ENCODE measurements at regions not wholly inside any gene's neighbourhood (a gene's known extent, or its start where the extent isn't known, plus 50 kb on each side); places are given as distances from the start of the nearest gene placed in this dataset.
"Not testable (repeated sequence)": the region's sequence is repeated elsewhere in the genome, so short reads cannot be mapped to it uniquely, and the experiment has no call there.

- no peak for TF ChIP-seq POLR2AphosphoS5 (IDR thresholded peaks at IDR 0.05)
- 82 to 91% (median 87%) methylated on average over 13 of the region's 13 CpGs for WGBS, 5 donors
- Histone ChIP-seq H3K9me3 (peaks cover 0 to 18% (median 10%) of the 10 kb centered on the region in 4 donors), H3K4me3 (no peak overlapping the region), H3K27ac (no peak overlapping the region), H3K36me3 (no peaks in the 10 kb centered on the region), H3K27me3 (peaks cover 0 to 38% (median 3%) of the 10 kb centered on the region in 3 donors), H3K4me1 (no peaks in the 10 kb centered on the region)
- DNase-seq = no peak
- intact Hi-C loops (cut with DNase I; ENCODE audit: low total_unique reads) = no loop called here
These were observed 104.6 kb downstream of the SOX1 start for GRCh38 chr13:112171570-112171965.

- 47 to 70% (median 67%) methylated on average over 5 to 9 of the region's 9 CpGs for WGBS, 5 donors
- Histone ChIP-seq H3K36me3 (no peaks in the 10 kb centered on the region), H3K27ac (no peak overlapping the region), H3K27me3 (peaks cover 0 to 34% (median 3%) of the 10 kb centered on the region in 3 donors), H3K9me3 (peaks cover 0 to 18% (median 10%) of the 10 kb centered on the region in 4 donors), H3K4me1 (no peaks in the 10 kb centered on the region), H3K4me3 (no peak overlapping the region)
- intact Hi-C loops (cut with DNase I; ENCODE audit: low total_unique reads) = no loop called here
- DNase-seq = no peak
- TF ChIP-seq CTCF (IDR thresholded peaks at IDR 0.05) = no peak
- no peak for TF ChIP-seq POLR2AphosphoS5 (IDR thresholded peaks at IDR 0.05)
- no peak for TF ChIP-seq EP300 (IDR thresholded peaks at IDR 0.05)
- TF ChIP-seq POLR2A (IDR thresholded peaks at IDR 0.05) = no peak
These were observed 105.1 kb downstream of the SOX1 start for GRCh38 chr13:112172017-112172416.

GRCh38 chr13:112172641-112173251, 105.8 kb downstream of the SOX1 start:
- Histone ChIP-seq H3K4me1 (no peaks in the 10 kb centered on the region), H3K27ac (no peak overlapping the region), H3K9me3 (peaks cover 0 to 18% (median 10%) of the 10 kb centered on the region in 4 donors), H3K36me3 (no peaks in the 10 kb centered on the region), H3K4me3 (no peak overlapping the region), H3K27me3 (peaks cover 0 to 29% (median 3%) of the 10 kb centered on the region in 3 donors)
- no peak for TF ChIP-seq POLR2AphosphoS5 (IDR thresholded peaks at IDR 0.05)
- intact Hi-C loops (cut with DNase I; ENCODE audit: low total_unique reads) = no loop called here
- WGBS, 5 donors = 78 to 86% (median 83%) methylated on average over 13 to 18 of the region's 18 CpGs
- peak in 1 of 2 donors; percentile 21 for DNase-seq

GRCh38 chr13:112174476-112175110, 107.6 kb downstream of the SOX1 start:
- H3K27ac ChIP-seq = no peak overlapping the region
- peaks cover 0 to 36% (median 3%) of the 10 kb centered on the region in 3 donors for H3K27me3 ChIP-seq
- intact Hi-C loops (cut with DNase I; ENCODE audit: low total_unique reads) = no loop called here
- 86 to 92% (median 91%) methylated on average over 7 of the region's 7 CpGs for WGBS, 5 donors
- no peaks in the 10 kb centered on the region for H3K36me3 ChIP-seq
- no peak overlapping the region for H3K4me3 ChIP-seq
- H3K4me1 ChIP-seq = no peaks in the 10 kb centered on the region
- H3K9me3 ChIP-seq = peaks cover 0 to 18% (median 10%) of the 10 kb centered on the region in 4 donors
- no peak for DNase-seq
- TF ChIP-seq EP300 (IDR thresholded peaks at IDR 0.05) (no peak), POLR2A (IDR thresholded peaks at IDR 0.05) (no peak), POLR2AphosphoS5 (IDR thresholded peaks at IDR 0.05) (no peak), CTCF (IDR thresholded peaks at IDR 0.05) (no peak)

GRCh38 chr13:112175162-112176075, 108.5 kb downstream of the SOX1 start:
- DNase-seq = no peak
- intact Hi-C loops (cut with DNase I; ENCODE audit: low total_unique reads) = no loop called here
- H3K27ac ChIP-seq = no peak overlapping the region
- no peaks in the 10 kb centered on the region for H3K36me3 ChIP-seq
- no peak overlapping the region for H3K4me3 ChIP-seq
- TF ChIP-seq POLR2AphosphoS5 (IDR thresholded peaks at IDR 0.05) (no peak), POLR2A (IDR thresholded peaks at IDR 0.05) (no peak), CTCF (IDR thresholded peaks at IDR 0.05) (no peak), EP300 (IDR thresholded peaks at IDR 0.05) (no peak)
- no peaks in the 10 kb centered on the region for H3K4me1 ChIP-seq
- WGBS, 5 donors = 85 to 92% (median 87%) methylated on average over 21 to 25 of the region's 25 CpGs
- peaks cover 0 to 18% (median 10%) of the 10 kb centered on the region in 4 donors for H3K9me3 ChIP-seq
- peaks cover 0 to 36% (median 3%) of the 10 kb centered on the region in 3 donors for H3K27me3 ChIP-seq

GRCh38 chr13:112176141-112177119, 109.5 kb downstream of the SOX1 start:
- Histone ChIP-seq H3K27me3 (peaks cover 0 to 26% (median 3%) of the 10 kb centered on the region in 3 donors), H3K9me3 (peaks cover 0 to 18% (median 10%) of the 10 kb centered on the region in 4 donors)
- intact Hi-C loops (cut with DNase I; ENCODE audit: low total_unique reads); DNase-seq; H3K4me1 ChIP-seq; H3K27ac ChIP-seq; H3K4me3 ChIP-seq; H3K36me3 ChIP-seq: not testable (repeated sequence)
- WGBS, 5 donors = 83 to 87% (median 85%) methylated on average over 21 to 34 of the region's 34 CpGs
